ENCODE measurements at regions not wholly inside any gene's neighbourhood (a gene's known extent, or its start where the extent isn't known, plus 50 kb on each side); places are given as distances from the start of the nearest gene placed in this dataset.

- Histone ChIP-seq H3K9me3 (no peaks in the 10 kb centered on the region), H3K4me3 (no peak overlapping the region), H3K27me3 (no peaks in the 10 kb centered on the region), H3K4me1 (no peaks in the 10 kb centered on the region), H3K36me3 (no peaks in the 10 kb centered on the region), H3K27ac (no peak overlapping the region)
- DNase-seq = no peak
- TF ChIP-seq CTCF (IDR thresholded peaks at IDR 0.05) (no peak), POLR2A (IDR thresholded peaks at IDR 0.05) (no peak)
These were observed 55.1 kb downstream of the SOX9 start for GRCh38 chr17:72175787-72176515.

- H3K27me3 ChIP-seq = no peaks in the 10 kb centered on the region
- H3K4me3 ChIP-seq = no peak overlapping the region
- no peak overlapping the region for H3K27ac ChIP-seq
- no peaks in the 10 kb centered on the region for H3K9me3 ChIP-seq
- TF ChIP-seq CTCF (IDR thresholded peaks at IDR 0.05) (no peak), POLR2A (IDR thresholded peaks at IDR 0.05) (no peak)
- H3K4me1 ChIP-seq = no peaks in the 10 kb centered on the region
- peak in 1 of 3 donors; percentile 49 for DNase-seq
- H3K36me3 ChIP-seq = no peaks in the 10 kb centered on the region
These were observed 55.7 kb downstream of the SOX9 start for GRCh38 chr17:72176516-72176851.

GRCh38 chr17:72176951-72177660 lies 56.3 kb downstream of the SOX9 start:
- no peaks in the 10 kb centered on the region for H3K4me1 ChIP-seq
- no peak overlapping the region for H3K4me3 ChIP-seq
- H3K36me3 ChIP-seq = no peaks in the 10 kb centered on the region
- H3K27me3 ChIP-seq = no peaks in the 10 kb centered on the region
- TF ChIP-seq CTCF (IDR thresholded peaks at IDR 0.05) = no peak
- no peak for TF ChIP-seq POLR2A (IDR thresholded peaks at IDR 0.05)
- H3K9me3 ChIP-seq = no peaks in the 10 kb centered on the region
- DNase-seq = peak in 1 of 3 donors; percentile 47
- peak overlapping the region in 1 of 4 donors; percentile 1 for H3K27ac ChIP-seq

GRCh38 chr17:72177738-72178137 lies 56.9 kb downstream of the SOX9 start:
- H3K4me3 ChIP-seq = no peak overlapping the region
- no peak overlapping the region for H3K27ac ChIP-seq
- H3K4me1 ChIP-seq = no peaks in the 10 kb centered on the region
- H3K36me3 ChIP-seq = no peaks in the 10 kb centered on the region
- DNase-seq = no peak
- no peaks in the 10 kb centered on the region for H3K27me3 ChIP-seq
- no peaks in the 10 kb centered on the region for H3K9me3 ChIP-seq
- no peak for TF ChIP-seq CTCF (IDR thresholded peaks at IDR 0.05)
- TF ChIP-seq POLR2A (IDR thresholded peaks at IDR 0.05) = no peak

- Histone ChIP-seq H3K4me1 (no peaks in the 10 kb centered on the region), H3K36me3 (no peaks in the 10 kb centered on the region), H3K9me3 (no peaks in the 10 kb centered on the region), H3K27ac (no peak overlapping the region), H3K27me3 (no peaks in the 10 kb centered on the region), H3K4me3 (no peak overlapping the region)
- no peak for DNase-seq
- TF ChIP-seq CTCF (IDR thresholded peaks at IDR 0.05) (no peak), POLR2A (IDR thresholded peaks at IDR 0.05) (no peak)
These were observed 61.6 kb downstream of the SOX9 start for GRCh38 chr17:72182371-72182873.

Data from Peyer's patch (tissue), 4 donors.